Caco-2 (cell line): ENCODE measurements at regions not wholly inside any gene's neighbourhood (a gene's known extent, or its start where the extent isn't known, plus 50 kb on each side); places are given as distances from the start of the nearest gene placed in this dataset.

Source experiments
- BruUV-seq: library from RNA; stranded (reverse); fragments of 400-500 nt; replicated peaks from 2 replicates; lab custom pipeline; 2021; lab: Mats Ljungman, UMichigan
- CTCF ChIA-PET: fragments of 300-600 bp; sonication (Branson Sonifier 250); formaldehyde crosslinking; loops from one replicate; lab custom pipeline; 2022; ENCODE audit warnings: antibody characterized with exemption; lab: Charles Lee
- POLR2A ChIA-PET: fragments of 300-600 bp; sonication (Branson Sonifier 250); formaldehyde crosslinking; loops from one replicate; lab custom pipeline; 2022; ENCODE audit warnings: antibody characterized with exemption; lab: Charles Lee
- DNase-seq, 2 experiments: peaks; one replicate each; pipeline versions ENCODE4 v3.0.0 to v3.0.0-alpha.2; 2020 to 2022
- H3K27me3 ChIP-seq: replicated peaks from 2 replicates; pipeline ENCODE4 v1.6.0; 2011; ENCODE audit warnings: low read length; ENCODE audit not compliant: control insufficient read depth, insufficient read depth
- H3K36me3 ChIP-seq: 2 replicates; pipeline ENCODE4 v1.5.1; 2011; ENCODE audit warnings: low read length; ENCODE audit not compliant: control insufficient read depth, insufficient read depth
- H3K4me1 ChIP-seq: fragments of 250-450 bp; sonication (Bioruptor Pico); 2 replicates; pipeline ENCODE4 v1.5.1; 2020; ENCODE audit warnings: mild to moderate bottlenecking
- H3K4me3 ChIP-seq: 2 replicates; pipeline ENCODE4 v1.5.1; 2011; ENCODE audit warnings: low read depth, mild to moderate bottlenecking, control low read depth, low read length
- H3K9me3 ChIP-seq: fragments of 250-450 bp; sonication (Bioruptor Pico); 2 replicates; pipeline ENCODE4 v1.5.1; 2020; ENCODE audit warnings: mild to moderate bottlenecking, moderate library complexity
- H3K27ac Mint-ChIP-seq: one replicate; pipeline ENCODE4 v1.8.0; 2022; ENCODE audit warnings: mixed read lengths; ENCODE audit not compliant: unreplicated experiment
- H3K27me3 Mint-ChIP-seq: one replicate; pipeline ENCODE4 v1.8.0; 2022; ENCODE audit warnings: mixed read lengths; ENCODE audit not compliant: insufficient read depth, unreplicated experiment
- H3K36me3 Mint-ChIP-seq: one replicate; pipeline ENCODE4 v1.8.0; 2022; ENCODE audit warnings: mild to moderate bottlenecking, mixed read lengths; ENCODE audit not compliant: insufficient read depth, unreplicated experiment
- H3K4me1 Mint-ChIP-seq: one replicate; pipeline ENCODE4 v1.8.0; 2022; ENCODE audit warnings: low read depth, mixed read lengths; ENCODE audit not compliant: unreplicated experiment
- H3K4me3 Mint-ChIP-seq: one replicate; pipeline ENCODE4 v1.8.0; 2022; ENCODE audit warnings: mild to moderate bottlenecking, moderate library complexity, mixed read lengths; ENCODE audit not compliant: unreplicated experiment
- H3K9me3 Mint-ChIP-seq: one replicate; pipeline ENCODE4 v1.8.0; 2022; ENCODE audit warnings: mixed read lengths; ENCODE audit not compliant: unreplicated experiment
- intact Hi-C: fragments of 100-400 bp; cut with micrococcal nuclease; formaldehyde crosslinking; loops from one replicate; pipeline ENCODE4 v1.10.0; 2022; ENCODE audit not compliant: unreplicated experiment
- TF ChIP-seq, protein P1 (sequence below), 2 experiments: fragments of 200-600 bp in 1 of 2; IDR thresholded peaks; 1 replicate in 1 of 2; 2 replicates in 1 of 2; pipeline versions ENCODE4 v1.5.1 to v1.8.0; 2011 to 2022; ENCODE audit warnings: antibody characterized with exemption in 1 of 2, control low read depth in 1 of 2, inconsistent platforms in 1 of 2, low read depth in 1 of 2, low read length in 1 of 2, mild to moderate bottlenecking in 1 of 2, moderate library complexity in 1 of 2; ENCODE audit not compliant: insufficient read depth in 1 of 2, severe bottlenecking in 1 of 2, unreplicated experiment in 1 of 2

DNA sequence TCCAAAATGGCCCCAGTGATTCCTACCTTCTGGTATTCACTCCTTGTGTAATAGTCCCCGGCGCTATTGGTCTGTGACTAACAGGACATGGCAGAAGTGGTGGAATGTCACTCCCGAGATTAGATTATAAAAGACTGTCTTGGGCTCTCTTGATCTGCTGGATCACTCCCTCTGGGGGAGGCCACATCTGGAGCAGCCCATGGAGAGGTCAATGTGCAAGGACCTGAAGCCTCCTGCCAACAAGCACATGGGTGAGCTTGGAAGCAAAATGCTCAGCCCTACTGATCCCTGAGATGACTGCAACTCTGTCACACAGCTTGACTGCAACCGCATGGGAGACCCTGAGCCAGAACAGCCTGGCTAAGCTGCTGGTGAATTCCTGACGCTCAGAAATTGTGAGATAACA, 94.3 kb upstream of the GLI2 start:
- Mint-ChIP-seq H3K9me3 (peaks cover 23% of the 10 kb centered on the region), H3K27ac (no peak overlapping the region), H3K36me3 (no peaks in the 10 kb centered on the region), H3K4me1 (no peaks in the 10 kb centered on the region), H3K27me3 (peaks cover 6% of the 10 kb centered on the region), H3K4me3 (no peak overlapping the region)
- H3K4me3 ChIP-seq = no peak overlapping the region
- BruUV-seq = no TSS peak
- no peaks in the 10 kb centered on the region for H3K27me3 ChIP-seq
- POLR2A ChIA-PET = no interaction called here
- H3K36me3 ChIP-seq = no peaks in the 10 kb centered on the region
- CTCF ChIA-PET = no interaction called here
- peaks cover 6% of the 10 kb centered on the region for H3K9me3 ChIP-seq
- no peaks in the 10 kb centered on the region for H3K4me1 ChIP-seq
- DNase-seq = no peak
- TF ChIP-seq, protein P1, sequence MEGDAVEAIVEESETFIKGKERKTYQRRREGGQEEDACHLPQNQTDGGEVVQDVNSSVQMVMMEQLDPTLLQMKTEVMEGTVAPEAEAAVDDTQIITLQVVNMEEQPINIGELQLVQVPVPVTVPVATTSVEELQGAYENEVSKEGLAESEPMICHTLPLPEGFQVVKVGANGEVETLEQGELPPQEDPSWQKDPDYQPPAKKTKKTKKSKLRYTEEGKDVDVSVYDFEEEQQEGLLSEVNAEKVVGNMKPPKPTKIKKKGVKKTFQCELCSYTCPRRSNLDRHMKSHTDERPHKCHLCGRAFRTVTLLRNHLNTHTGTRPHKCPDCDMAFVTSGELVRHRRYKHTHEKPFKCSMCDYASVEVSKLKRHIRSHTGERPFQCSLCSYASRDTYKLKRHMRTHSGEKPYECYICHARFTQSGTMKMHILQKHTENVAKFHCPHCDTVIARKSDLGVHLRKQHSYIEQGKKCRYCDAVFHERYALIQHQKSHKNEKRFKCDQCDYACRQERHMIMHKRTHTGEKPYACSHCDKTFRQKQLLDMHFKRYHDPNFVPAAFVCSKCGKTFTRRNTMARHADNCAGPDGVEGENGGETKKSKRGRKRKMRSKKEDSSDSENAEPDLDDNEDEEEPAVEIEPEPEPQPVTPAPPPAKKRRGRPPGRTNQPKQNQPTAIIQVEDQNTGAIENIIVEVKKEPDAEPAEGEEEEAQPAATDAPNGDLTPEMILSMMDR (IDR thresholded peaks at IDR 0.05; ENCODE audit: insufficient read depth in 1 of 2, low read depth in 1 of 2, low read length in 1 of 2, severe bottlenecking in 1 of 2, unreplicated experiment in 1 of 2) = no peak
- intact Hi-C loops = no loop called here

DNA sequence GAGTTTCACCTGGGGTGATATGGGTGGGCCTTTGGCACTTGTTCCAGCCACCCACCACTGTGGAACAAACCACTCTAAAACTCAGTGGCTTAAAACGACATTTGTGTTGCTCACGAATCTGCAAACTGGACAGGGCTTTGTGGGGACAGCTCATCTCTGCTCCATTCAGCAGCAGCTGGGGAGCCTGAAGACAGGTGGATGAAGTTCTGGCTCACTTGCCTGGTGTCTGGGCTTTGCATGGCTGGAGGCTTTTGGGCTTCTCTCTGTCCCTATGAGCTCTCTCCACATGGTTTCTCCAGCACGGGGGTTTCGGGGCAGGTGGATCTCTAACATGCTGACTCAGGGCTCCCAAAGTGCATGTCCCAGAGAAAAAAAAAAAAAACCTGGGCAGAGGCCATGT, 93.0 kb upstream of the GLI2 start:
- no peaks in the 10 kb centered on the region for H3K36me3 Mint-ChIP-seq
- no peak overlapping the region for H3K27ac Mint-ChIP-seq
- BruUV-seq = no TSS peak
- H3K27me3 Mint-ChIP-seq = peaks cover 9% of the 10 kb centered on the region
- H3K9me3 Mint-ChIP-seq = peaks cover 23% of the 10 kb centered on the region
- Histone ChIP-seq H3K9me3 (peaks cover 9% of the 10 kb centered on the region), H3K36me3 (no peaks in the 10 kb centered on the region), H3K4me1 (no peaks in the 10 kb centered on the region), H3K27me3 (no peaks in the 10 kb centered on the region), H3K4me3 (no peak overlapping the region)
- H3K4me3 Mint-ChIP-seq = no peak overlapping the region
- H3K4me1 Mint-ChIP-seq = no peaks in the 10 kb centered on the region
- intact Hi-C loops = no loop called here
- no peak for DNase-seq
- POLR2A ChIA-PET = no interaction called here
- TF ChIP-seq, protein P1 (IDR thresholded peaks at IDR 0.05; ENCODE audit: insufficient read depth in 1 of 2, low read depth in 1 of 2, low read length in 1 of 2, severe bottlenecking in 1 of 2, unreplicated experiment in 1 of 2) = no peak
- CTCF ChIA-PET = no interaction called here

- intact Hi-C loops = no loop called here
- peaks cover 23% of the 10 kb centered on the region for H3K9me3 ChIP-seq
- Mint-ChIP-seq H3K9me3 (peaks cover 35% of the 10 kb centered on the region), H3K36me3 (no peaks in the 10 kb centered on the region), H3K4me1 (no peaks in the 10 kb centered on the region), H3K27ac (no peak overlapping the region), H3K4me3 (no peak overlapping the region), H3K27me3 (peaks cover 8% of the 10 kb centered on the region)
- no TSS peak for BruUV-seq
- no peaks in the 10 kb centered on the region for H3K27me3 ChIP-seq
- ChIA-PET POLR2A (no interaction called here), CTCF (no interaction called here)
- H3K36me3 ChIP-seq = no peaks in the 10 kb centered on the region
- TF ChIP-seq, protein P1 (IDR thresholded peaks at IDR 0.05; ENCODE audit: insufficient read depth in 1 of 2, low read depth in 1 of 2, low read length in 1 of 2, severe bottlenecking in 1 of 2, unreplicated experiment in 1 of 2) = no peak
- DNase-seq = no peak
- no peaks in the 10 kb centered on the region for H3K4me1 ChIP-seq
- H3K4me3 ChIP-seq = no peak overlapping the region
Measured at GRCh38 chr2:120646994-120647393, 88.7 kb upstream of the GLI2 start.
